H1 (cell line): ENCODE measurements at regions not wholly inside any gene's neighbourhood (a gene's known extent, or its start where the extent isn't known, plus 50 kb on each side); places are given as distances from the start of the nearest gene placed in this dataset.

Source experiments
- CHD2 ChIP-seq: IDR thresholded peaks from 2 replicates; pipeline ENCODE4 v1.6.1; 2012; ENCODE audit warnings: low read length, improper control_type of control experiment
- POLR2A ChIP-seq, 2 experiments: IDR thresholded peaks; 1 replicate in 1 of 2; 2 replicates in 1 of 2; pipeline ENCODE4 v1.6.1; 2011; ENCODE audit warnings: low read depth in 2 of 2, low read length in 2 of 2, mild to moderate bottlenecking in 2 of 2; ENCODE audit errors: control extremely low read depth in 1 of 2
- POLR2AphosphoS5 ChIP-seq: IDR thresholded peaks from 2 replicates; pipeline ENCODE4 v1.6.1; 2011; ENCODE audit warnings: low read depth, low read length
- RNF2 ChIP-seq: fragments of 200-900, 300-1000 bp; sonication (generic); IDR thresholded peaks from 2 replicates; pipeline ENCODE4 v1.7.1; 2016; ENCODE audit warnings: borderline replicate concordance, low read depth, mild to moderate bottlenecking, antibody characterized with exemption, low read length; ENCODE audit not compliant: poor library complexity, severe bottlenecking; ENCODE audit errors: missing control alignments
- SP1 ChIP-seq: IDR thresholded peaks from 2 replicates; pipeline ENCODE4 v1.6.1; 2011; ENCODE audit warnings: low read depth, low read length
- TF ChIP-seq, protein P1 (sequence below), 3 experiments: IDR thresholded peaks; 1 replicate in 2 of 3; 2 replicates in 1 of 3; pipeline versions ENCODE4 v1.5.1 to v1.6.1; 2011; ENCODE audit warnings: low read length in 3 of 3, mild to moderate bottlenecking in 3 of 3, inconsistent platforms in 2 of 3, low read depth in 1 of 3, moderate library complexity in 1 of 3; ENCODE audit not compliant: insufficient read depth in 1 of 3; ENCODE audit errors: control extremely low read depth in 1 of 3

DNA sequence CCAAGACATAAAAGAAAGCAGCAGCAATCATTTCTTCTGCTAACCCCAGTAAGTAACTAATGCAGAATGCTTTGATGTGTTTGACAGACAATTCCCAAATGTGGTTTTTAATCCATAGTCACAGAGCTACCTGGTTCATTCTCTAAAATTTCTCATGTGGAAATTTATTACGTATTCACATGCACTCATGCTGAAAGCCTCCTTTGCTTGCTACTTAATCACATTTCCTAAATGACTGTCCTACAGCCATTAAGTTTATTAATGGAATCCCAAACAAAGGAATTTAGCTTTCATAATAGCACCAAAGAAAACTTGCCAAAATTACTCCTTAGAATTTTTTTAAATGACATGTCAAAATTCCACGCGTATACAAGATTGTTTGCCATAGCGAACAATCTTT lies 68.6 kb upstream of the MCHR2 start:
- no peak for TF ChIP-seq CHD2
- no peak for TF ChIP-seq POLR2AphosphoS5
- TF ChIP-seq, protein P1, sequence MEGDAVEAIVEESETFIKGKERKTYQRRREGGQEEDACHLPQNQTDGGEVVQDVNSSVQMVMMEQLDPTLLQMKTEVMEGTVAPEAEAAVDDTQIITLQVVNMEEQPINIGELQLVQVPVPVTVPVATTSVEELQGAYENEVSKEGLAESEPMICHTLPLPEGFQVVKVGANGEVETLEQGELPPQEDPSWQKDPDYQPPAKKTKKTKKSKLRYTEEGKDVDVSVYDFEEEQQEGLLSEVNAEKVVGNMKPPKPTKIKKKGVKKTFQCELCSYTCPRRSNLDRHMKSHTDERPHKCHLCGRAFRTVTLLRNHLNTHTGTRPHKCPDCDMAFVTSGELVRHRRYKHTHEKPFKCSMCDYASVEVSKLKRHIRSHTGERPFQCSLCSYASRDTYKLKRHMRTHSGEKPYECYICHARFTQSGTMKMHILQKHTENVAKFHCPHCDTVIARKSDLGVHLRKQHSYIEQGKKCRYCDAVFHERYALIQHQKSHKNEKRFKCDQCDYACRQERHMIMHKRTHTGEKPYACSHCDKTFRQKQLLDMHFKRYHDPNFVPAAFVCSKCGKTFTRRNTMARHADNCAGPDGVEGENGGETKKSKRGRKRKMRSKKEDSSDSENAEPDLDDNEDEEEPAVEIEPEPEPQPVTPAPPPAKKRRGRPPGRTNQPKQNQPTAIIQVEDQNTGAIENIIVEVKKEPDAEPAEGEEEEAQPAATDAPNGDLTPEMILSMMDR (IDR thresholded peaks at IDR 0.05; ENCODE audit: control extremely low read depth in 1 of 3, insufficient read depth in 1 of 3, low read depth in 1 of 3, low read length in 3 of 3): no peak
- TF ChIP-seq POLR2A (IDR thresholded peaks at IDR 0.05; ENCODE audit: control extremely low read depth in 1 of 2, low read depth in 2 of 2, low read length in 2 of 2): no peak
- no peak for TF ChIP-seq SP1
- TF ChIP-seq RNF2: no peak
